ENCODE measurements at regions not wholly inside any gene's neighbourhood (a gene's known extent, or its start where the extent isn't known, plus 50 kb on each side); places are given as distances from the start of the nearest gene placed in this dataset.

DNA sequence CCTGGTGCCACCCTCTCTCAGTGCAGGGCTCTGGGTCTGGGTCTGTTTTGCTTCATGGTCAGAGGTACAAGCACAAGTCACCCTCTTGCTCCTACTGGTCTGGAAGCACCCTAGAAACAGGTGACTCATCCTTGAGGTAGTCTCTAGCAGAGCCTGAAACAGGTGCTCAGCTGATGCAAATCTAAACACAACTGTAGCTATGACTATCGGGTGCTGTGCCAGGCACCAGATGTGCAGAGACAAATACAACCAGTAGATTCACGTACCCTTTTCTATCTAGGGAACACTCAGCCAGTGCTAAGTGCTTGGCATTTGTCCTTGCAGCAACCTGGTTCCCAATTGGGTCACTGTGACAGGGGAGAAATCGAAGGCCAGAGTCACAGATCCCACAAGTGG is 140.9 kb upstream of the MYCN start:
- in situ Hi-C loops (cut with MboI; ENCODE audit: low sequenced_read_pairs, unreplicated experiment): no loop called here
- TF ChIP-seq CTCF (IDR thresholded peaks at IDR 0.05; ENCODE audit: borderline replicate concordance, control extremely low read depth, extremely low read depth, insufficient read depth, missing control alignments): no peak
- DNase-seq (ENCODE audit: low spot score): no peak

GRCh38 chr2:15800495-15801329 is 139.6 kb upstream of the MYCN start:
- in situ Hi-C loops (cut with MboI; ENCODE audit: low sequenced_read_pairs, unreplicated experiment): no loop called here

GRCh38 chr2:15801439-15801838 is 138.9 kb upstream of the MYCN start:
- no peak for TF ChIP-seq CTCF (IDR thresholded peaks at IDR 0.05; ENCODE audit: borderline replicate concordance, control extremely low read depth, extremely low read depth, insufficient read depth, missing control alignments)
- in situ Hi-C loops (cut with MboI; ENCODE audit: low sequenced_read_pairs, unreplicated experiment): no loop called here
- no peak for DNase-seq (ENCODE audit: low spot score)

More at GRCh38 chr2:15800495-15801329, 139.6 kb upstream of the MYCN start:
- no peak for DNase-seq (ENCODE audit: low spot score)
- TF ChIP-seq CTCF (IDR thresholded peaks at IDR 0.05; ENCODE audit: borderline replicate concordance, control extremely low read depth, extremely low read depth, insufficient read depth, missing control alignments): no peak

GRCh38 chr2:15801904-15802303 is 138.4 kb upstream of the MYCN start:
- TF ChIP-seq CTCF (IDR thresholded peaks at IDR 0.05; ENCODE audit: borderline replicate concordance, control extremely low read depth, extremely low read depth, insufficient read depth, missing control alignments): no peak
- in situ Hi-C loops (cut with MboI; ENCODE audit: low sequenced_read_pairs, unreplicated experiment): no loop called here
- no peak for DNase-seq (ENCODE audit: low spot score)

- no peak for DNase-seq (ENCODE audit: low spot score)
- TF ChIP-seq CTCF (IDR thresholded peaks at IDR 0.05; ENCODE audit: borderline replicate concordance, control extremely low read depth, extremely low read depth, insufficient read depth, missing control alignments): no peak
- in situ Hi-C loops (cut with MboI; ENCODE audit: low sequenced_read_pairs, unreplicated experiment): no loop called here
Measured at GRCh38 chr2:15802657-15803542, 137.4 kb upstream of the MYCN start.

GRCh38 chr2:15803543-15804245 is 136.7 kb upstream of the MYCN start:
- no peak for TF ChIP-seq CTCF (IDR thresholded peaks at IDR 0.05; ENCODE audit: borderline replicate concordance, control extremely low read depth, extremely low read depth, insufficient read depth, missing control alignments)
- no peak for DNase-seq (ENCODE audit: low spot score)
- in situ Hi-C loops (cut with MboI; ENCODE audit: low sequenced_read_pairs, unreplicated experiment): no loop called here
